ENCODE measurements at regions not wholly inside any gene's neighbourhood (a gene's known extent, or its start where the extent isn't known, plus 50 kb on each side); places are given as distances from the start of the nearest gene placed in this dataset.
"Not testable (repeated sequence)": the region's sequence is repeated elsewhere in the genome, so short reads cannot be mapped to it uniquely, and the experiment has no call there.

GRCh38 chr16:15303667-15304324, 74.3 kb downstream of the NPIPA5 start:
- not testable (repeated sequence) for TF ChIP-seq EZH2, CTCF (IDR thresholded peaks at IDR 0.05)
